ENCODE measurements at regions not wholly inside any gene's neighbourhood (a gene's known extent, or its start where the extent isn't known, plus 50 kb on each side); places are given as distances from the start of the nearest gene placed in this dataset.

DNA sequence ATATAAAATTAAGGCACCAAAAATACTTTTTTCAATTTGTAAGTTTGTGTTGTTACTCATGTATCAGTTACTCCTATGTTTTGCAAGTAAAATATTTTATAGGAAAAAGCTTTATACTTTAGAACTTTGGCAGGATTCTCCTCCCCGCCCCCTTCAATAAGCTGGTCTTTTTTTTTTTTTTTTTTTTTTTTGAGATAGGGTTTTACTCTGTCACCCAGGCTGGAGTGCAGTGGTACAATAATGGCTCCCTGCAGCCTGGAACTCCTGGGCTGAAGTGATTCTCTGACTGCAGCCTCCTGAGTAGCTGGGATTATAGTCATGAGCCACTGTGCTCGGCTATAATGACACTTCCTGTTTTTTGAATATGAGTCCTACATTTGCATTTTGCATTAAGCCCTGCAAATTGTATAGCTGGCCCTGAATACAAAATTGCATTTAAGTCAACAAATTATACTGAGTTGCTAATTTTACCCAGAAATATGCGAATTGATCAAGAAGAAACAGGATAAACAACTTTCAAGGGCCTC lies 192.9 kb downstream of the PIK3R1 start:
- DNase-seq: peak; percentile 44

DNA sequence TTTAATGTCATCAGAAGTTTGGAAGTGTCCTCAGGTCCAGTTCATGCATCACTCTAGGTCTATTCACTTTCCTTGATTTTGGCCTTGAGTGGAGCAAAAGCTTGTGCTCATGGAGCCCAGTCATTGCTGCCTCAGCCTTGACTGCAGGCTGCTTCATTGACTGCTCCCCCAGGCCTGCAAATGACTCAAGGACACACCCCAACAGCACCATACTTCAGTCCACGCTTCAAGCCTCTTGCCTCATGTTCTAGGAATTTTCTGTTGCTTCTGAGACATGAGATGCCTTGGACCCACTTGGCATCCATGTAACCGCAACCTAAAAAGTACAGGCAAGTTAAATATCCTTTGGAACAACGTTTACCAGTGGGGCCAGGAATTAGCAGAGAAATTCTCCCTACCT lies 193.7 kb downstream of the PIK3R1 start:
- no peak for DNase-seq

DNA sequence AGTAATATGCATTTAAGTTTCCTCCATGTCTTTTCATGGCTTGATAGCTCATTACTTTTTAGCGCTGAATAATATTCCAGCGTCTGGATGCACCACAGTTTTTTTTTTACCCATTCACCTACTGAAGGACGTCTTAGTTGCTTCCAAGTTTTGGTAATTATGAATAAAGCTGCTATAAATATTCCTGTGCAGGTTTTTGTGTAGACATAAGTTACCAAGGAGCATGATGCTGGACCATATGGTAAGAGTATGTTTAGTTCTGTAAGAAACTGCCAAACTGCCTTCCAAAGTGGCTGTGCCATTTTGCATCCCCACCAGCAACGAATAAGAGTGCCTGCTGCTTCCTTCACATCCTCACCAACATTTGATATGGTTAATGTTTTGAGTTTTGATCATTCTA lies 195.6 kb downstream of the PIK3R1 start:
- DNase-seq: no peak

GRCh38 chr5:68415177-68416085 lies 199.9 kb downstream of the PIK3R1 start:
- peak; percentile 78 for DNase-seq

DNA sequence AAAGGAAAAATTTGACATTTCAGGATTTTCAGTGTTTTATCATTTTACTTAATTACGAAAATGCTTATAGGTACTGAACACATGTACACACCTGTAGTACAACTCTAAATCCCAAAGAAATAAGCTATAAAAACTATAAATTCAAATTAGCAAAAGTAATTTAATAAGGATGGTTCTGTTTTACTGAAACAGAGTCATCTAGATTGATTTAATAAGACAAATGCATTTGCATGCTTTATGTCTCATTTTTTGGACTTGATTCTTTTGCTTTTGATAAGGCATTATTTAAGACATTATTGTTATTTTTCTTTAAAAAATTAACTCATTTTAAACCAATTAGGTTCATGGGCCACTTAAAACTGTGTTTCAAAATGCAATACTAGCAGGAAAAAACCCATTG lies 201.2 kb downstream of the PIK3R1 start:
- DNase-seq: no peak

DNA sequence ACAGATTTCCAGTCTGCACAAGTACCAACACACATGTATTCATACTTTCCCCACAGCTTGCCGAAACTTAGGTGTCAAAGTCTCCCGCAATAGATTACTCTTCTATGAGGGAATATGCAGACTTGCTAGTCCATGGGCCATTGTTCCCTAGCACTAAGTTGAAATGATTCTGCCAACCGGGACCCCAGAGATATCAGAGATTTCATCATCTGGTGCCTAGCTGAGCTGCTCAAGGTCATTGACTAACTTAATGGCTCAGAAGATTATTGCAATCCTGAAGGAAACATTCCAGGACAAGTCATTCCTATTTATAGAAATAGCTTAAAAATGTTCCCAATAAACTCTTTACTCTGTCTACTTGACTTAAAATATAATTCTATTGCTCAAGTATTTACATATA lies 202.6 kb downstream of the PIK3R1 start:
- no peak for DNase-seq

GRCh38 chr5:68418680-68419079 lies 203.1 kb downstream of the PIK3R1 start:
- DNase-seq: no peak

DNA sequence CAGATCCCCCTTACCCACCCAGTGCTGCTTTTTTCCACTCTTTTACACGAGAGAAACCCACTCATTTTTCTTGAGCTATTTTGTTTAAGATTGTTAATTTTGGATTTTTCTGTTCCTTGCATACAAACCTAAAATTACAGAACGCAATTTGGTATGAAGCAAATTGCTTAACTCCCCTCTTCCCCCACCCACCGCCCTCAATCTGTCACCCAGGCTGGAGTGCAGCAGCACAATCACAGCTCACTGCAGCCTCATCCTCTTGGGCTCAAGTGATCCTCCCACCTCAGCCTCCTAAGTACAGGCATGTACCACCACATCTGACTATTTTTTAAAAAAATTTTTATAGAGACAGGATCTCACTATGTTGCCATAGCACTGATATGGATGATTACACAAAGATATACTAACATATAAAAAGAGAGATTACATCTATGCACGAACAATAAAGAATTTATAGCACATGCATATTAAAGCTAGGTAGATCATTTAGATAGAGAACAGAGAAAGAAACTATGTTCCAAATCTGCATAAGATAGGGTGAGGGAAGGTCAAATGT lies 203.6 kb downstream of the PIK3R1 start:
- no peak for DNase-seq

DNA sequence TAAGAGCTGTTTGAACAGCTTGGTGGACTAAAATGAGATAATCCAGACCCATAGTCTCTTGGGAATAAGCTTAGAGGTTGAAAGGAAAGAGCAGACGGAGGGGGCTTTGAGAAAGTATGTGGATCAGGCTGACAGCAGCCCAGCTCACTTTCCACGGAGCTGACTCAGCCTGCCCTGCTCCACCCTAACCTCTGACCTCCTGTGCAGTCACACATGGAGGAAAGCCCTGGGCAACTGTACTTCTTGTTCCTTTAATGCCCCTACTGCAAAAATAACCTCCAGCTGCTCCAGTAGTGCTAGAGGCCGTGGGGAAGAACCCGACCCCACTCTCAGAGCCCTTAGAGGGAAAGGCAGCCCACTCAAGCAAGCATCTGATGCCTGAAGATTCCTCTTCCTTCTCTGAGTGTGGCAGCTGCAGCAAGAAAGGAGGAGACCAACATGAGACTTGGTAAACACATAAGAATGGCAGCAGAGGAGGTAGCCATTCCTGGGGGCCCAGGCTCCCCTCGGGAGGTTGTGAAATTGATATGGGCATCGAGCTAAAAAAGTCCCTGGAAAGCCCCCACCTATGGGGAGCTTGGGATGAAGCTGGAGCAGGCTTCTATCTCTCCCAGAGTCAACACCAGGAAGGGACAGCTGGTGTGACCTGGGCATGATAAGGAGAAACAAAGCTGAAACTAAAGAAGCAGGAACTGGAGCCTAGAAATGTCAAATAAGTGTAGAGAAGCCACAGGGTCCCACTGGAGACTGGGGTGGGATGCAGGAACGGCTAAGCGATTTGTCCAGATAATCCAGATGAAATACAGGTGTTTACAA lies 204.3 kb downstream of the PIK3R1 start:
- DNase-seq: peak; percentile 56

GRCh38 chr5:68420476-68421344 lies 205.2 kb downstream of the PIK3R1 start:
- DNase-seq: no peak

GRCh38 chr5:68421485-68422220 lies 206.1 kb downstream of the PIK3R1 start:
- no peak for DNase-seq

DNA sequence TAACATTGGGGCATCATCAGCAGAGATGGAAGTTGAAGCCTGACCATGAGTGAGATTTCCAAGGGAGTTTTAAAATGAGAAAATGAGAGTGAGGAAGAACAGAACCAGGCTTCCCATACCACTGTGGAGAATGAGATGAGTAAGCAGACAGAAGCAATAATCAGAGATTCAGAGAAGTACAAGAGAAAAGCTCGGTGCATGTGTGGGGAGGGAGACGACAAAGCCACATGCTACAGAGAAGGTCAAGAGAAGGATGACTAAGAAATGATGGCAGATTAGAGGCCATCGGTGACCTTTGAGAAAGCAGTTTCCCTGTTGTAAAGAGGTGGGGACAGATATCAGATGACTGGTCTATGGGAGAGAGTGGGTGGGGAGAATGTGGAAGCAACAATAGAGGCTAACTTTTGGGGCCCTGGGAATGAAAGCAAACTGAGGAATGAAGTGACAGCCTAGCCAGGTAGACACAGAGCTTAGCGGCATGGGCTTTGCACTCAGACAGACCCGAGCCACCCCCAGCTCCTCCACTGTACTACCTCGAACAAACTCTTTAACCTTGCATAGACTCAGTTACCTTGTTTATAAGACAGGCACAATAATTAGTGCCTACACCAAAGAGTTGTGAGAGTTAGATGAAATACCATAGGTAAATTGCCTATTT lies 207.7 kb downstream of the PIK3R1 start:
- peak; percentile 95 for DNase-seq

DNA sequence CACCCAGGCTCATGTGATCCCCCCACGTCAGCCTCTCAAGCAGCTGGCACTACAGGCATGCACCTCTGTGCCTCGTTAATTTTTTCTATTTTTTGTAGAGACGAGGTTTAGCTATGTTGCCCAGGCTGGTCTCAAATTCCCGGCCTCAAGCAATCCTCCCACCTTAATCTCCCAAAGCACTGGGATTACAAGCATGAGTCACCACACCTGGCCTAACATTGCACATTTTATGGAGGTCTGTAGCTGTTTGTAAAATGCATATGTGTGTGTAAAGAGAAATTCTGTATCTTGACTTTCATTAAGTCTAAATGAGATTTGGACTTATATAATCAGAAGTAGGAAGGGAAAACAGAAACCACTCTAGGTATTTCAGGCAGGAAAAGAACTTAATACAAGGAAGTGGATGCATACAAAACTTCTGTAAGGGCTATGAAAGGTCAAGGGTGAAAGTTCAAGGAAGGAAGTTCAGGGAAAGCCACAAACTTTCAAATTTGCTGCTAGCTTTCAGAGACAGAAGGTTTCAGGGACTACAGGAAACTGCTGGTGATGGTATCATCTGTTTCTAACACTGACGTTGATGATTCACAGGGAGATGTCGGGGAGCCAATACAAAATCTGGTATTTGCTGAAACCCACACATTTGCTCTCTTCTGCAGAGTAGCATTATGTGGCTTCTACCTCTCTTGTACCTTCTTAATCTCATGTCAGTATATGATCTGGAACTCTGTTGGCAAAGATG lies 209.4 kb downstream of the PIK3R1 start:
- DNase-seq: peak; percentile 94

- DNase-seq: no peak
Measured at GRCh38 chr5:68426586-68426985, 211.0 kb downstream of the PIK3R1 start.

- DNase-seq: no peak
Measured at GRCh38 chr5:68428231-68428811, 212.8 kb downstream of the PIK3R1 start.

- no peak for DNase-seq
Measured at GRCh38 chr5:68429510-68429909, 214.0 kb downstream of the PIK3R1 start.

DNA sequence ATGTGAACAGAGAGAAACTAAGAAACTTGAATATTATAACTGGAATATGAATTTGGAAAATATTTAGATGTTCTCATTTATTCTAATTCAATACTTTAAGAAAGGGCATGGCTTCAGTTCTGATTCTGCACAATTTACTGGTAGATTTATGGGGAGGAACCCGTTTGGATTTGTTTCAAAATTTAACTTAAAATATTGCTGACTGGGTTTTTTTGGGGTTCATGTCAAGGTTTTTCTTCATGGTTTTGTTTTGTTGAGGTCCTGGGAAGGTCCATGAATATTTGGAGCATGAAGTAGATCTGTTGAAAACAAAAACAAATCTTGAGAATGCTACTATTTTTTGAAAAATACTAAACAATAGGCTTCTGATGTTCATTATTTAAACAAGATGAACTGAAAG lies 214.7 kb downstream of the PIK3R1 start:
- no peak for DNase-seq

DNA sequence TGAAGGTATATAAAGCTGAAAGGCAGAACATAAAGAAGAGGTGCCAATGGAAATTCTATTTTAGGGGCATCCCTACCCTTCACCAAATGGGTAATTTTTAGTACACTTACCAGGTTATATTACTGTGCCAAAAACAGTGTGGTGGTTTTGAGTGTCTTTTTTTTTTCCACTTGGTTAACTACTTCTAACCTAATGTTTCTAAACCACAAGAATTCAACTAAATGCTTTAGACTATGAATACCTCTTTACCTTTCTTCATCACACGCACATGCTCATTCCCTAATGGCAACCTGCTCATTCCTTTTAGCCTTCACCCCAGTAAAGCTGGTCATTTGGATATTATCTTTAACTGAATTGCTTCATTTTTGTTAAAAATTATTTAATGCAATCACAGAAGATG lies 215.6 kb downstream of the PIK3R1 start:
- DNase-seq: no peak

GRCh38 chr5:68431601-68432337 lies 216.2 kb downstream of the PIK3R1 start:
- DNase-seq: peak; percentile 25
